SIG-M5 treated with dmso at 0.1 percent for 504 hours (cell line): ENCODE measurements at regions not wholly inside any gene's neighbourhood (a gene's known extent, or its start where the extent isn't known, plus 50 kb on each side); places are given as distances from the start of the nearest gene placed in this dataset.
A peak's percentile ranks its signal among the peaks of the same experiment; 100 is the strongest.
"Not testable (repeated sequence)": the region's sequence is repeated elsewhere in the genome, so short reads cannot be mapped to it uniquely, and the experiment has no call there.

ENCODE experiments used
- DNase-seq: peaks from one replicate; lab custom pipeline; 2025; ENCODE audit not compliant: unreplicated experiment; lab: John Stamatoyannopoulos, UW

GRCh38 chr1:238944028-238944427, 442.3 kb upstream of the CHRM3 start:
- no peak for DNase-seq

GRCh38 chr1:238927899-238928298, 458.5 kb upstream of the CHRM3 start:
- no peak for DNase-seq

DNA sequence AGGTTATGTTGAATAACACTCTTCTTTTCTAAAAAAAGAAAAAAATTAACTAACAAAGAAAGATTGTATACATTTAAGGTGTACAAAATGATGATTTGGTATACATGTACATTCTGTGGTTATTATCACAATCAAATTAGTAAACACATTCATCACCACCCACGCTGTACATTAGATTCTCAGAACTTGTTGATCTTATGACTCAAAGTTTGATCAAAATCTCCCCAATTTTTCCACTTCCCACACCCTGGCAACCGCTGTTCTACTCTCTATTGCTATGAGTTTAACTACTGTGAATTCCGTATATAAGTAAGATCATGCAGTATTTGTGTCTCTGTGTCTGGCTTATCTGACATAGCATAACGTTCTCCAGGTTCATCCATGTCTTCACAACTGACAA, 469.5 kb upstream of the CHRM3 start:
- DNase-seq: no peak

DNA sequence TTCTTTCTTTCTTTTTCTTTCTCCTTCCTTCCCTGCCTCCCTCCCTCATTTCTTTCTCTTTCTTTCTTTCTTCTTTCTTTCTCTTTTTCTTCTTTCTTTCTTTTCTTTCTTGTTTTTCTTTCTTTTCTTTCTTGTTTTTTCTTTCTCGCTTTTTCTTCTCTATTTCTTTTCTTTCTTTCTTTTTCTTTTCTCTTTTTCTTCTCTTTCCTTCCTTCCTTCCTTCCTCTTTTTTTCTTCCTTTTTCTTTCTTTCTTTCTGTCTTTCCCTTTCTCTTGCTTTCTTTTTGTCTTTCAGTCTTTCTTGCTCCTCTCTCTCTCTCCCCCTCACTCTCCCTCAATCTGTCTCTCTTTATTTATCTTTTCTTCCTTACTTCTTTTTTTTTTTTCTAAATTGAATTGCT, 472.0 kb upstream of the CHRM3 start:
- no peak for DNase-seq

- DNase-seq: no peak
Measured at GRCh38 chr1:238913210-238913609, 473.2 kb upstream of the CHRM3 start.

DNA sequence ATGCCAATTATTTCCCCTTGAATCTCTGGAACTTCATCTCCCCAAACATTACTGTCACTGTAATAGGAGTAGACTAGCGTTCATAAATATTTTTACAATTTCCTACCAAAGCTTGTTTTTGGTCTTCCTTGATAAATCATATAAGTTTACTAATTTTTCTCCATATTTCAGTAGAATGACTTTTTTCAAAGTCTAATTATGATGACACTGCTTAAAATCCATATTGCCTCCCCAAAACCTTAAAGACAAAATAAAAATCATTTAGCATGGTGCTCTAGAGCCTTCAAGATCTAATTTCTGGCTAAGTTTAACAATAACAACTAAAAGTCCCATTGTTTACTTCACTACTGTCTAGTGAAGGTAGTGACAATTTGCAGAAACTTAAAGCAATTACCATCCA, 474.2 kb upstream of the CHRM3 start:
- no peak for DNase-seq

DNA sequence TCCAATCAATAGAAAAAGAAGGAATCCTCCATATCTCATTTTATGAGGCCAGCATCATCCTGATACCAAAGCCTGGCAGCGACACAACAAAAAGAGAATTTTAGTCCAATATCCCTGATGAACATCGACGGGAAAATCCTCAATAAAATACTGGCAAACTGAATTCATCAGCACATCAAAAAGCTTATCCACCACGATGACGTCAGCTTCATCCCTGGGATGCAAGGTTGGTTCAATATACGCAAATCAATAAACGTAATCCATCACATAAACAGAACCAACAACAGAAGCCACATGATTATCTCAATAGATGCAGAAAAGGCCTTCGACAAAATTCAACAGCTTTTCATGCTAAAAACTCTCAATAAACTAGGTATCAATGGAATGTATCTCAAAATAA, 483.6 kb upstream of the CHRM3 start:
- DNase-seq: not testable (repeated sequence)

DNA sequence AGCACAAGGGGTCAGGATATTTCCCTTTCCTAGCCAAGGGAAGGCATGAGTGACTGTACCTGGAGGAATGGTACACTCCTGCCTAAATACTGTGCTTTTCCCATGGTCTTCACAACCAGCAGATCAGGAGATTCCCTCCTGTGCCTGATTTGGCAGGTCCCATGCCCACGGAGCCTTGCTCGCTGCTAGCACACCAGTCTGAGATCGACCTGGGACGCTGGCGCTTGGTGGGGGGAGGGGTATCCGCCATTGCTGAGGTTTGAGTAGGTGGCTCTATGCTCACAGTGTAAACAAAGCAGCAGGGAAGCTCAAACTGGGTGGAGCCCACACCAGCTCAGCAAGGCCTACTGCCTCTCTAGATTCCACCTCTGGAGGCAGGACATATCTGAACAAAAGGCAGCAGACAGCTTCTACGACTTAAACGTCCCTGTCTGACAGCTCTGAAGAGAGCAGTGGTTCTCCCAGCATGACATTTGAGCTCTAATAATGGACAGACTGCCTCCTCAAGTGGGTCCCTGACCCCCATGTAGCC, 486.0 kb upstream of the CHRM3 start:
- no peak for DNase-seq

- peak; percentile 6 for DNase-seq
Measured at GRCh38 chr1:238898856-238899255, 487.5 kb upstream of the CHRM3 start.

DNA sequence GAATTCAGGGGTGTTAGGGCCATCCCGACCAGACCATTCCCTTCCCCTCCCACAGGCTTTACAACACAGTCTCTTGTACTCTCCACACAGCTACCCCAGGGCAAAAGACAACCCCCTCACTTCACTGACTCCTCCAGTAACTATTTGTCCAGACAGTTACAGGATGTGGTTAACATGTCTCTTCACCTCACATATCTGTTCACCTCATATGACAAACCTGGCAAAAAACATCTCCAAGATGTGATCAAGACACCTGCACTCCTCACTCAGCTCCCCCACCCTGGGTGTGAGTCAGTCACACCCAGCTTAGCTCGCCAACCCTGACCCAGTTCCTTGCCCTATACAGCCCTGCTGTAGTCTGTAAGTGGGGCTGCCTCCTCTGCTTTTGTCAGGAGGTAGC, 490.5 kb upstream of the CHRM3 start:
- no peak for DNase-seq

GRCh38 chr1:238892612-238893011, 493.8 kb upstream of the CHRM3 start:
- DNase-seq: no peak

DNA sequence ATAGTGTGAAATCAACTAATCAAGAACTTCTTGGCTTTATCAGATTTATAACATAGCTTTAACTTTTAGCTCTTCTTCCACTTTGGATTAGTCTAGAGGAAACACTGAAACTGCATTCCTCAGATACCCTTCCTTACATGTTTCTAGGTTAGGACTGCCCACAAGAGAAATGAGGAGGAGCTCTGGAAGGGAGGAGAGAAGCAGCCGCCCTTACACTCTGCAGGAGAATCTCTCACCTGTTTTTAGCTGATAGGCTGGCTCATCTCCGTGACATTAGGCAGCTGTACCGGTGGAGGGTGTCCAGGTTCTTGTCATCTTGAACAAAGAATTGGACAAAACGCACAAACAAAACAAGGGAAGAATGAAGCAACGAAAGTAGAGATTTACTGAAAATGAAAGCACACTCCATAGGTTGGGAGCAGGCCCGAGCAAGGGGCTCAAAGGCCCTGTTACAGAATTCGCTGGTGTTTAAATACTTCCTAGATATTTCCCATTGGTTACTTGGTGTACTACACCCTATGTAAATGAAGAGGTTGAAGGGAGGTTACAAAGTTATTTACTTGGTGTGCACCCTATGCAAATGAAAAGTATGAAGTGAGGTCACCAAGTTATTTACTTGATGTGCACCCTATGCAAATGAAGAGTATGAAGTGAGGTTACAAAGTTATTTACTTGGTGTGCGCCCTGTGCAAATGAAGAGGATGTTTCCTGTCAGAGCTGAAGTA, 524.9 kb upstream of the CHRM3 start:
- no peak for DNase-seq

- DNase-seq: no peak
Measured at GRCh38 chr1:238833919-238834318, 552.4 kb upstream of the CHRM3 start.

DNA sequence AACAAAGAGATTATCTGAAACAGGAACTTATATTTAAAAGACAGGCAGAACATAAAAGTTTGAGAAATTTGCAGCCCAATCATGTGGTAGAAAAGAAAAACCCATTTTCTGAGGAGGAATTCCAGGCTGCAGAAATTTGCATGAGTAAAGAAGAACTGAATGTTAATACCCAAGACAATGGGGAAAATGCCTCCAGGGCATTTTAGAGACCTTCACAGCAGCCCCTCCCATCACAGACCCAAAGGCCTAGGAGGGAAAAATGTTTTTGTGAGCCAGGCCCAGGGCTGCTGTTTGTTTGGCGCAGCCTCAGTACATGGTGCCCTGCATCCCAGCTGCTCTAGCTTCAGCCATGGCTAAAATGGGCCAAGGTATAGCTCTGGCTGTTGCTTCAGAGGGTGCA, 554.3 kb upstream of the CHRM3 start:
- DNase-seq: no peak

DNA sequence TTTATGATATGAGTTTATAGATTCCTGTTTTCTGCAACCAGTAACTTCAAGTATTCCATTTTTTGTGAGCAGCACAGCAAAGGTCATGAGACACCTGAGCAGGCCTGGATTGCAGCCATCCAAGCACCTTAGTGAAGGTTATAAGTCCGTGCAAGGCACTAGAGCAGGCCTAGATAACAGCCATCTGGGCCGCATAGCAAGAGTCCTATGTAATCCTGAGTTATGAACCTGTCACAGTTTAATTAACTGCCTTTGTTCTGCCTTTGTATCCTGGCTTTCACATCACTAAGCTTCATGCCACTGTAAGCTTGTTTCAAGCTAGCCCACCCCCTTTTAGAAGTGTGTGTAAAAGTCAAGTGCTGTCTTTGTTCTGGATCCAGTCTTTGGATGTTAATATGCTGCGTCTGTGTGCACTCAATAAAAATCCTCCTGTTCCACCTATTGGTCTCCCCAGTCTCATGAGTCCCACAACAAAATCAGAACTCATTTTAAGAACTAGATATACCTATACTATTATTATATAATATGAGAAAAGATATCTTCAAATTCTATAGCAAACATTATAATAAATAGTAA, 556.2 kb upstream of the CHRM3 start:
- DNase-seq: no peak

- DNase-seq: no peak
Measured at GRCh38 chr1:238826891-238827290, 559.5 kb upstream of the CHRM3 start.

DNA sequence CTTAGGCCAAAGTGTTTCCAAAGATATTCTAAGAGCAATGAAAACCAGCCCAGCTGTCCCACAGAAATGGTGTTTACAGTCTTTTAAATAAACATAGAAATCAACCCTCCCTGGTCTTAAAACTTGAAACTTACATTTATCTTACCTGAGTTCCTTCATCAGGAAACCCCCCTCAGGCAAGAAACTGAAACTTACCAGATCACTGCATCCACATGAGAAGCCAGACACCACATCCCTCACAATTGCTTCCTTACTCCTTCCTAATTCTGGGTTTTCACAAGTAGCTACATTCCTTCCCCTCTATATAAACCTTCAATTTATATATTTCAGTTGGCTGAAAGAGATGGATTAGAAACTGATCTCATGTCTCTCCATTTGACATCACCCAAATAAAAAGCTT, 563.0 kb upstream of the CHRM3 start:
- no peak for DNase-seq

DNA sequence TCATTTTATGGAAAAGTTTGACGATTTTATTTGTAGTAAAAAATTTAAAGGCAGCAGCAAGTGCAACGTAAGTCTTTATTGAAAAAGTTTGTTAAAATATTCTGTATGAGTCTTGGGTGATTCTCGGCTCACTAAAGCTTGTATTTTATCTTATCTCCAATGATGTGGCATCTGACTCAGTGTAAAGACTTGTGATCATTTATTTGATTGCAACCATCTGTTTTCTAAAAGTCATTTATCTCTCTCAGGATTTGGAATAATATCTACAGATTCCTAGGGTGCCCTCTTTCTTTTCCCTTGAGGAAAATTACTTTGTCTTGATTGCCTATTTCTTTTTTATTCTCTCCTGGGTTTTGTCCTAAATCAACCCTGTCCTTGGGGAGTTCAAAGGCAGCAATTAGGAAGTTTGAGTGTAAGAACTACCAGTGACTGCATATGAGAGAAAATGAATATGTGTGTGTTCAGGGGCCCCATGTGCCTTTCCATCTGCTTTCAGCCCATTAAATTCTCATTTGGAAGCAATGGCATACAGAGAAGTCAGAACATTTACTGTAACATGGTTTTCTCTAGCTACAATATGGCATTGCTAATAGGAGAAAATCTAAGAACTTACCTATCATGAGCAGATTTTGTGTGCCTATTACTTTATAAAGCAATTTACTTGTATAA, 575.0 kb upstream of the CHRM3 start:
- no peak for DNase-seq

GRCh38 chr1:238790882-238791281, 595.5 kb upstream of the CHRM3 start:
- DNase-seq: no peak

GRCh38 chr1:238789916-238790667, 596.3 kb upstream of the CHRM3 start:
- no peak for DNase-seq

DNA sequence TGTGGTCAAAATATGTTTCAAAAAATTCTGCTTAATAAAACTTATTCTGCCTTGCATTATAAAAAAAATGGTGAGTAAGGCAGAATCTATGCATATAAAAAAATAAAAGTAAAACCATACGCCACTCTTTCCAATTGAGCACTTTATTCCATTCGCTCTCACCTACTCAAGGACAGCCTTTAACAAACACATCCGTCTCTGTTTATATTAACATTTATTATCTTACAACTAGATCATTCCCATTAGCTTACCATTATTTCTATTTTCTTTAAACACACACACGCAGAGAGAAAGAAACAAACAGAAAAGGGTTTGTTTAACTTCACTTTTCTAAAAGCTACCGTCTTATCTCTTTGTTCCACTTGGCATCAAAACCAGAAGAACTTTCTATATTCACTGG, 598.9 kb upstream of the CHRM3 start:
- DNase-seq: no peak

DNA sequence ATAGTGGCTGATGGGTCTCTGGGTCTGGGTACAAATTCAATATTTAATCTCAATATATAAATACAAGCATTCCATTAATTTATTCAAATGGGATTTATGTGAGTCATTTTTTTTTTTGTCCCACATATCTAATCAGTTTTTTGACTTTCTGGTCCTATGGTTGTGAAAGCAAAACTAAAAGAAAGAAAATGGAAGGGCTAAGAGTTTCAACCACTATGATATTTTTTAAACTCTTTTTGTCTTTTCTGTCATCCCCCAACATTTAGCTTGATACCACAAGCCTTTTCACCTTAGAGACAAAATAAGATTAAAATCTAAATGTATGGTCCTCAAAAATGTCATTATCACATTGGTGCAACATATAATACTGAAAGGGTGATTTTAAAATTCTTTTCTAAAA, 602.7 kb upstream of the CHRM3 start:
- no peak for DNase-seq
